Immature natural killer cell (primary cell): ENCODE measurements at regions not wholly inside any gene's neighbourhood (a gene's known extent, or its start where the extent isn't known, plus 50 kb on each side); places are given as distances from the start of the nearest gene placed in this dataset.
"Not testable (repeated sequence)": the region's sequence is repeated elsewhere in the genome, so short reads cannot be mapped to it uniquely, and the experiment has no call there.

Source experiments
- DNase-seq, 3 donors: peaks; one replicate each; pipeline ENCODE4 v3.0.0; 2022; ENCODE audit warnings: mixed read lengths in 1 of 3
- H3K27ac Mint-ChIP-seq, 6 donors: one replicate each; pipeline ENCODE4 v1.8.0; 2020; ENCODE audit warnings: mixed read lengths in 6 of 6, mild to moderate bottlenecking in 5 of 6, inconsistent platforms in 4 of 6, moderate library complexity in 3 of 6
- H3K27me3 Mint-ChIP-seq, 3 donors: one replicate each; pipeline ENCODE4 v1.8.0; 2020 to 2021; ENCODE audit warnings: low read depth in 3 of 3, mild to moderate bottlenecking in 3 of 3, mixed read lengths in 3 of 3, moderate library complexity in 3 of 3, inconsistent platforms in 1 of 3
- H3K36me3 Mint-ChIP-seq, 3 donors: one replicate each; pipeline ENCODE4 v1.8.0; 2020; ENCODE audit warnings: mixed read lengths in 3 of 3, inconsistent platforms in 2 of 3, mild to moderate bottlenecking in 2 of 3
- H3K4me1 Mint-ChIP-seq, 2 donors: one replicate each; pipeline ENCODE4 v1.8.0; 2020; ENCODE audit warnings: inconsistent platforms in 2 of 2, mild to moderate bottlenecking in 2 of 2, mixed read lengths in 2 of 2, moderate library complexity in 1 of 2
- H3K4me3 Mint-ChIP-seq, 5 donors: one replicate each; pipeline ENCODE4 v1.8.0; 2020; ENCODE audit warnings: mild to moderate bottlenecking in 5 of 5, mixed read lengths in 5 of 5, inconsistent platforms in 3 of 5, moderate library complexity in 3 of 5
- H3K9me3 Mint-ChIP-seq, 6 donors: one replicate each; pipeline ENCODE4 v1.8.0; 2020; ENCODE audit warnings: mild to moderate bottlenecking in 6 of 6, mixed read lengths in 6 of 6, inconsistent platforms in 4 of 6, moderate library complexity in 3 of 6

DNA sequence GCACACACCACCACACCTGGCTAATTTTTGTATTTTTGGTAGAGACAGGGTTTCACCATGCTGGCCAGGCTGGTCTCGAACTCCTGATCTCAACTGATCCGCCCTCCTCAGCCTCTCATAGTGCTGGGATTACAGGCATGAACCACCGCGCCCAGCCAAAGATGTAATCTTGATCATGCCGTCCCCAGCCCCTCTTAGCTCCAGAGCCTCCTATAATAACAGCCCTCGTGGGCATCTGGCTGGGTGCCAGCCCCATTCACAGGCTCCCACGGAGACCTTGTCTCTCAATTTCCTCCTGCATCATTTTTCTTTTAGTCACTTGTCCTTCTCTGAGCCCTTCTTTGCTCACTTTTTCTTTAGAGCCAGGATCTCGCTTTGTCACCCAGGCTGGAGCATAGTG, 94.2 kb downstream of the KATNIP start:
- no peak for DNase-seq
- Mint-ChIP-seq H3K36me3 (peaks cover 4 to 13% (median 8%) of the 10 kb centered on the region in 3 donors), H3K4me3 (no peak overlapping the region), H3K27me3 (no peaks in the 10 kb centered on the region), H3K4me1 (no peaks in the 10 kb centered on the region), H3K27ac (no peak overlapping the region), H3K9me3 (no peaks in the 10 kb centered on the region)

- peak overlapping the region in 1 of 6 donors; percentile 50 for H3K27ac Mint-ChIP-seq
- no peaks in the 10 kb centered on the region for H3K27me3 Mint-ChIP-seq
- H3K4me1 Mint-ChIP-seq = no peaks in the 10 kb centered on the region
- H3K9me3 Mint-ChIP-seq = no peaks in the 10 kb centered on the region
- no peak overlapping the region for H3K4me3 Mint-ChIP-seq
- DNase-seq = no peak
- H3K36me3 Mint-ChIP-seq = peaks cover 9 to 21% (median 12%) of the 10 kb centered on the region in 3 donors
Observed at GRCh38 chr16:27645396-27645795, 95.5 kb downstream of the KATNIP start.

DNA sequence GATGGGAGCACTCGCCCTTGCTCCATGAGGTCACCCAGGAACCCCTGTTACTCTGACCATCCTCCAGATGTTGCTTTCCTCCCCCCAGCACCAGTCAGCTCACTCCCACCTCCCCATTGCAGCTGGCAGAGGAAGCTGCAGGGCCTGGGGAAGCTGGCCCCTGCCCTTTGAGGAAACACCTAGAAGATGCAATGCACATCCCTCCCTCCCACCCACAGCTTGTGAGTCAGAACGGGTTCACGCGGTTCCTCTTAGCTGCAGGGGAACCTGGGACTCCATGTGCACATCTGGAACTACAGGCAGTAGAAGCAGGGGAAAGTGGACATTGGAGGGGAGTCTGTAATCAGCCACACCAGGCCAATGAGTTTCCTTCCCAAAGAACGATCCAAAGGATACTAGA, 96.9 kb downstream of the KATNIP start:
- no peaks in the 10 kb centered on the region for H3K9me3 Mint-ChIP-seq
- DNase-seq = no peak
- peaks cover 9 to 18% (median 18%) of the 10 kb centered on the region in 3 donors for H3K36me3 Mint-ChIP-seq
- H3K27me3 Mint-ChIP-seq = peaks cover 0 to 2% (median 0%) of the 10 kb centered on the region in 3 donors
- H3K4me3 Mint-ChIP-seq = no peak overlapping the region
- H3K4me1 Mint-ChIP-seq = no peaks in the 10 kb centered on the region
- H3K27ac Mint-ChIP-seq = no peak overlapping the region

- Mint-ChIP-seq H3K27ac (no peak overlapping the region), H3K9me3 (no peaks in the 10 kb centered on the region), H3K36me3 (peaks cover 9 to 15% (median 15%) of the 10 kb centered on the region in 3 donors), H3K27me3 (peaks cover 0 to 2% (median 0%) of the 10 kb centered on the region in 3 donors), H3K4me3 (no peak overlapping the region), H3K4me1 (no peaks in the 10 kb centered on the region)
- no peak for DNase-seq
Observed at GRCh38 chr16:27649021-27649420, 99.1 kb downstream of the KATNIP start.

- Mint-ChIP-seq H3K36me3 (peaks cover 9 to 18% (median 16%) of the 10 kb centered on the region in 3 donors), H3K27ac (peak overlapping the region in 1 of 6 donors; percentile 67), H3K4me3 (no peak overlapping the region), H3K9me3 (no peaks in the 10 kb centered on the region), H3K27me3 (peaks cover 0 to 2% (median 0%) of the 10 kb centered on the region in 3 donors), H3K4me1 (no peaks in the 10 kb centered on the region)
- DNase-seq = no peak
Observed at GRCh38 chr16:27650073-27650701, 100.2 kb downstream of the KATNIP start.

DNA sequence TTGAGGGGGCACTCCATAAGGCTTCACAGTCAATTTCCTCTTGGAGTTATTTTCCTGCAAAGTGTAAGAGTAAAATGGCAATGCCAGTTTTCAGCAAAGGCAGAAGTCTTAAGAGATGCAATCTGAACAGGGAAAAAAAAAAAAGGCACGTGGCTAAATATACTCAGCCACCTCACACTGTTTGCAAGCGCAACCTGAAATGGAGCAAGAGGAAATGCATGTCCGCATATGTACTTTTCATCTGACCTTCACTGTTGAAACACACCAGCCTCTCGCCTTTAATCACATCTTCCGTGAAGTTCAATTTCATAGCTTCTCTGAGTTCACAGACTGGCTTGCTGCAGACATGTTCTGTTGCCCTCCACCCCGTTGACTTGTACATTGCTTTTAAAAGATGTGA, 101.4 kb downstream of the KATNIP start:
- peaks cover 0 to 2% (median 0%) of the 10 kb centered on the region in 3 donors for H3K27me3 Mint-ChIP-seq
- H3K27ac Mint-ChIP-seq = no peak overlapping the region
- no peaks in the 10 kb centered on the region for H3K4me1 Mint-ChIP-seq
- no peak for DNase-seq
- H3K36me3 Mint-ChIP-seq = peaks cover 9 to 18% (median 16%) of the 10 kb centered on the region in 3 donors
- H3K9me3 Mint-ChIP-seq = no peaks in the 10 kb centered on the region
- H3K4me3 Mint-ChIP-seq = no peak overlapping the region

DNA sequence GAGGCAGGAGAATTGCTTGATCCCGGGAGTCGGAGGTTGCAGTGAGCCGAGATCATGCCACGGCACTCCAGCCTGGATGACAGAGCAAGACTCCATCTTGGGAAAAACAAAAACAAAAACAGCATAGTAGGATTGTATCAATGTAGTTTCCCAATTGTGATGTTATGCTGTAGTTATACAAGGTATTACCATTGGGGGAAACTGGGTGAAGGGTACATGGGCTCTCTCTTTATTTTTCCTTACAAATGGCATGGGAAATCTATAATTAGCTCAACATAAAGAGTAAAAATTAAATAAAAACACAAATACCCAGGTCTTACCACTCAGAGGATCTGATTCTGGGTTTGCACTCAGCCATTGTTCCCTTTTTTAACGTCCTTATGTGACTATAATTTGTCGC, 107.9 kb downstream of the KATNIP start:
- no peaks in the 10 kb centered on the region for H3K9me3 Mint-ChIP-seq
- H3K36me3 Mint-ChIP-seq = peaks cover 4 to 14% (median 8%) of the 10 kb centered on the region in 3 donors
- no peak overlapping the region for H3K27ac Mint-ChIP-seq
- H3K4me1 Mint-ChIP-seq = no peaks in the 10 kb centered on the region
- no peak overlapping the region for H3K4me3 Mint-ChIP-seq
- DNase-seq = no peak
- no peaks in the 10 kb centered on the region for H3K27me3 Mint-ChIP-seq

- Mint-ChIP-seq H3K4me3 (no peak overlapping the region), H3K4me1 (no peaks in the 10 kb centered on the region), H3K9me3 (no peaks in the 10 kb centered on the region), H3K27ac (no peak overlapping the region), H3K27me3 (no peaks in the 10 kb centered on the region), H3K36me3 (peaks cover 3 to 12% (median 4%) of the 10 kb centered on the region in 3 donors)
- no peak for DNase-seq
Observed at GRCh38 chr16:27660507-27660906, 110.6 kb downstream of the KATNIP start.

- H3K4me1 Mint-ChIP-seq, H3K9me3 Mint-ChIP-seq, H3K27ac Mint-ChIP-seq, H3K27me3 Mint-ChIP-seq, H3K4me3 Mint-ChIP-seq, DNase-seq: not testable (repeated sequence)
- H3K36me3 Mint-ChIP-seq = peaks cover 2 to 11% (median 8%) of the 10 kb centered on the region in 3 donors
Observed at GRCh38 chr16:27663235-27663634, 113.3 kb downstream of the KATNIP start.

GRCh38 chr16:27665881-27666280, 115.9 kb downstream of the KATNIP start:
- Mint-ChIP-seq H3K4me1 (no peaks in the 10 kb centered on the region), H3K4me3 (no peak overlapping the region), H3K27ac (no peak overlapping the region), H3K9me3 (peaks cover 0 to 1% (median 0%) of the 10 kb centered on the region in 6 donors), H3K27me3 (no peaks in the 10 kb centered on the region), H3K36me3 (peaks cover 5 to 13% (median 8%) of the 10 kb centered on the region in 3 donors)
- DNase-seq = no peak

DNA sequence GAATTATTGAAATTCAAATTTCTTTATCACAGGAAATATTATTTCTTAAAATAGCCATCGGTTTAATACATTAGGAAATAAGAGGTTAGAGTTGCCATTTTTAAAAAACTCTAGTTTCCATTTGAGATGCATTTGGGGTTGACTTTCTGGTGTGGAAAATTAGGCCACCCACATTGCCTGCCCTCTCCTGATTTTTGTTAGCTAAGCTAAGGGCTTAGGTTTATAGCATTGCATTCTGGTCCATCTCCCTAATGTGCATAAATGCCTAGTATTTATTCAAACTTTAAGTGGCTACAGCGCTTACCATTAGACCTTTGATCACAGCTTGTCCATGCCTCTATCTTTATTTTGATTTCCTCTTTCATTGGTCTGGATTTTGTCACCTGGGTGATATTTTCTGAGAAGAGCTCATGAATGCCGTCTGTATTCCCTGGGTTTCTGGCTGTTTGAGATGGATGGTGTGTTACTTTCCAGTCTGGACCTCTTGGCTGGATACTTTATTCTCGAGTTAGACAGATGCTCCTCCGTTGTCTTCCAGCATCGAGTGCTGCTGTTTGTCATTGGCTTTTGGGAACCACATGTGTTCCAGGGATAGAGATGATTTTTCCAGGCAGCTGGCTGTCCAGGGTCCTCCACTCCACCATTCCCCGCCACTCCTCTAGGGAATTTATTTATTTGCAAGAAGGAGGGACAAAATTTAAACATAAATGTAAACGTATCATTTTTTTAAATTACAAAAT, 120.3 kb downstream of the KATNIP start:
- H3K4me1 Mint-ChIP-seq = no peaks in the 10 kb centered on the region
- no peak overlapping the region for H3K27ac Mint-ChIP-seq
- H3K27me3 Mint-ChIP-seq = no peaks in the 10 kb centered on the region
- H3K9me3 Mint-ChIP-seq = peaks cover 0 to 1% (median 0%) of the 10 kb centered on the region in 6 donors
- DNase-seq = no peak
- H3K36me3 Mint-ChIP-seq = peaks cover 15 to 19% (median 16%) of the 10 kb centered on the region in 3 donors
- H3K4me3 Mint-ChIP-seq = no peak overlapping the region

DNA sequence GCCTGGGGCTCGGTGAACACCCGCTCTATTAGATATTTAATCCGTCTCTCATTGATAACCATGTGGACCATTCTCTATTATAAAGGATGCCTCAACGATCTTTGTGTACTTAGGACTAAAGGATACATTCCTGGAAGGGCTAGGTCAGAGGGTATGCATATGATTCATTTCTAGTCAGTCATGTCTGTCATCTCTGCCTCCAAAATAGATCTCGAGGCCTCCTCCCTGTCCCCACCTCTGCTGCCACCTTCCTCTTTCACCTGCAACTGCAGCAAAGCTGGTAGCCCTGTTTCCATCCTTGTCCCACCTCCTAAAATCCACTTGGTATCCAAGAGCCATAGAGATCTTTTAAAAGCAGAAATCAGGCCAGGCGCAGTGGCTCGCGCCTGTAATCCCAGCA, 121.5 kb downstream of the KATNIP start:
- no peak overlapping the region for H3K27ac Mint-ChIP-seq
- no peak for DNase-seq
- H3K27me3 Mint-ChIP-seq = no peaks in the 10 kb centered on the region
- peaks cover 0 to 1% (median 0%) of the 10 kb centered on the region in 6 donors for H3K9me3 Mint-ChIP-seq
- H3K4me3 Mint-ChIP-seq = no peak overlapping the region
- peaks cover 14 to 19% (median 14%) of the 10 kb centered on the region in 3 donors for H3K36me3 Mint-ChIP-seq
- H3K4me1 Mint-ChIP-seq = no peaks in the 10 kb centered on the region

- no peaks in the 10 kb centered on the region for H3K4me1 Mint-ChIP-seq
- H3K4me3 Mint-ChIP-seq = no peak overlapping the region
- H3K27ac Mint-ChIP-seq = no peak overlapping the region
- H3K9me3 Mint-ChIP-seq = no peaks in the 10 kb centered on the region
- peaks cover 34 to 43% (median 38%) of the 10 kb centered on the region in 3 donors for H3K36me3 Mint-ChIP-seq
- no peak for DNase-seq
- no peaks in the 10 kb centered on the region for H3K27me3 Mint-ChIP-seq
Observed at GRCh38 chr16:27676839-27677238, 126.9 kb downstream of the KATNIP start.

DNA sequence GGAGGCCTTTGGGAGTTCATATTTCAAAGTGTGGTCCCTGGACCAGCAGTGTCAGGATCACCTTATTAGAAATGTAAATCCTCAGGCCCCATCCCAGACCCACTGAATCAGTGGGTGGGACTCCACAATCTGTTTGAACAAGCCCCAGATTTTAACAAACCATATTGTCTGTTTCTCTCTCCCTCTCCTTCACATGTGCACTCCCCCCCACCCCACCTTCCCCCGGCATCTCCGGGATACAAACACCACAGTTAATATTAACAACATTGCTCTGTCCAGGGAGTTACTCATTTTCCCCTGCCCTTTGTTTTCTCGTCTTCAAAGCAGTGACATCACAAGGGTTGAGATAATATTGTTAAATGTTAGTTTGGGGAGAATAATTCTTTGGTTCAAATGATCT, 127.3 kb downstream of the KATNIP start:
- no peaks in the 10 kb centered on the region for H3K27me3 Mint-ChIP-seq
- H3K4me3 Mint-ChIP-seq = no peak overlapping the region
- H3K4me1 Mint-ChIP-seq = no peaks in the 10 kb centered on the region
- DNase-seq = no peak
- H3K9me3 Mint-ChIP-seq = no peaks in the 10 kb centered on the region
- peaks cover 37 to 46% (median 38%) of the 10 kb centered on the region in 3 donors for H3K36me3 Mint-ChIP-seq
- H3K27ac Mint-ChIP-seq = no peak overlapping the region
